ENCODE measurements at regions not wholly inside any gene's neighbourhood (a gene's known extent, or its start where the extent isn't known, plus 50 kb on each side); places are given as distances from the start of the nearest gene placed in this dataset.
"Not testable (repeated sequence)": the region's sequence is repeated elsewhere in the genome, so short reads cannot be mapped to it uniquely, and the experiment has no call there.

- DNase-seq: no peak
These were observed 108.6 kb downstream of the ZMAT1 start for GRCh38 chrX:101823236-101823635.

GRCh38 chrX:101817739-101818138 is 114.1 kb downstream of the ZMAT1 start:
- DNase-seq: not testable (repeated sequence)

GRCh38 chrX:101813200-101813599 is 118.6 kb downstream of the ZMAT1 start:
- DNase-seq: no peak

- DNase-seq: no peak
These were observed 128.4 kb downstream of the ZMAT1 start for GRCh38 chrX:101803451-101803850.

- peak; percentile 72 for DNase-seq
These were observed 132.4 kb downstream of the ZMAT1 start for GRCh38 chrX:101799387-101799786.

GRCh38 chrX:101787934-101788333 is 128.3 kb upstream of the ARMCX2 start:
- no peak for DNase-seq

- no peak for DNase-seq
These were observed 125.5 kb upstream of the ARMCX2 start for GRCh38 chrX:101785142-101785541.

GRCh38 chrX:101780421-101780820 is 120.8 kb upstream of the ARMCX2 start:
- DNase-seq: not testable (repeated sequence)

- DNase-seq: no peak
These were observed 114.7 kb upstream of the ARMCX2 start for GRCh38 chrX:101774340-101774739.

GRCh38 chrX:101764538-101764937 is 104.9 kb upstream of the ARMCX2 start:
- no peak for DNase-seq

GRCh38 chrX:101759000-101759399 is 99.3 kb upstream of the ARMCX2 start:
- peak; percentile 2 for DNase-seq

GRCh38 chrX:101750744-101751143 is 91.1 kb upstream of the ARMCX2 start:
- no peak for DNase-seq

- DNase-seq: no peak
These were observed 89.8 kb upstream of the ARMCX2 start for GRCh38 chrX:101749436-101749835.

- no peak for DNase-seq
These were observed 85.4 kb upstream of the ARMCX2 start for GRCh38 chrX:101745046-101745445.

- no peak for DNase-seq
These were observed 84.4 kb upstream of the ARMCX2 start for GRCh38 chrX:101744085-101744484.

- DNase-seq: no peak
These were observed 81.0 kb upstream of the ARMCX2 start for GRCh38 chrX:101740642-101741041.

- DNase-seq: not testable (repeated sequence)
These were observed 79.2 kb upstream of the ARMCX2 start for GRCh38 chrX:101738867-101739266.

- not testable (repeated sequence) for DNase-seq
These were observed 78.8 kb upstream of the ARMCX2 start for GRCh38 chrX:101738411-101738810.

- DNase-seq: no peak
These were observed 77.0 kb upstream of the ARMCX2 start for GRCh38 chrX:101736651-101737050.

GRCh38 chrX:101732870-101733269 is 73.2 kb upstream of the ARMCX2 start:
- no peak for DNase-seq

GRCh38 chrX:101729986-101730385 is 70.3 kb upstream of the ARMCX2 start:
- DNase-seq: no peak

Measured in activated naive CD4-positive, alpha-beta T cell treated with Interleukin-2 at 50 U/mL for 16 hours (primary cell).